IPS-18a (cell line): ENCODE measurements at regions not wholly inside any gene's neighbourhood (a gene's known extent, or its start where the extent isn't known, plus 50 kb on each side); places are given as distances from the start of the nearest gene placed in this dataset.

ENCODE experiments used
- H3K27ac ChIP-seq: one replicate; pipeline ENCODE4 v1.5.1; 2013; ENCODE audit warnings: low read length
- H3K27me3 ChIP-seq: one replicate; pipeline ENCODE4 v1.6.1; 2013; ENCODE audit warnings: mild to moderate bottlenecking, low read length; ENCODE audit not compliant: control insufficient read depth, insufficient read depth
- H3K36me3 ChIP-seq: one replicate; pipeline ENCODE4 v1.6.1; 2013; ENCODE audit warnings: low read depth, low read length; ENCODE audit not compliant: control insufficient read depth
- H3K4me1 ChIP-seq: one replicate; pipeline ENCODE4 v1.6.1; 2013; ENCODE audit warnings: low read depth, low read length; ENCODE audit not compliant: control insufficient read depth
- H3K4me3 ChIP-seq: one replicate; pipeline ENCODE4 v1.5.1; 2013; ENCODE audit warnings: low read length
- H3K9ac ChIP-seq: one replicate; pipeline ENCODE4 v1.6.1; 2013; ENCODE audit warnings: mild to moderate bottlenecking, low read length, moderate library complexity
- H3K9me3 ChIP-seq: one replicate; pipeline ENCODE4 v1.6.1; 2013; ENCODE audit warnings: low read depth, low read length; ENCODE audit not compliant: control insufficient read depth

GRCh38 chr9:108637340-108637739 lies 218.4 kb downstream of the ACTL7B start:
- Histone ChIP-seq H3K9me3 (no peaks in the 10 kb centered on the region), H3K36me3 (no peaks in the 10 kb centered on the region), H3K4me3 (no peak overlapping the region), H3K27ac (no peak overlapping the region), H3K9ac (no peak overlapping the region), H3K4me1 (peaks cover 16% of the 10 kb centered on the region), H3K27me3 (no peaks in the 10 kb centered on the region)

GRCh38 chr9:108636013-108636412 lies 219.8 kb downstream of the ACTL7B start:
- Histone ChIP-seq H3K27ac (no peak overlapping the region), H3K36me3 (no peaks in the 10 kb centered on the region), H3K4me3 (no peak overlapping the region), H3K9me3 (no peaks in the 10 kb centered on the region), H3K27me3 (no peaks in the 10 kb centered on the region), H3K9ac (no peak overlapping the region), H3K4me1 (peaks cover 16% of the 10 kb centered on the region)

GRCh38 chr9:108634672-108635462 lies 220.9 kb downstream of the ACTL7B start:
- H3K27me3 ChIP-seq = no peaks in the 10 kb centered on the region
- H3K36me3 ChIP-seq = no peaks in the 10 kb centered on the region
- H3K27ac ChIP-seq = no peak overlapping the region
- H3K4me1 ChIP-seq = peaks cover 16% of the 10 kb centered on the region
- no peak overlapping the region for H3K4me3 ChIP-seq
- no peaks in the 10 kb centered on the region for H3K9me3 ChIP-seq
- H3K9ac ChIP-seq = no peak overlapping the region

DNA sequence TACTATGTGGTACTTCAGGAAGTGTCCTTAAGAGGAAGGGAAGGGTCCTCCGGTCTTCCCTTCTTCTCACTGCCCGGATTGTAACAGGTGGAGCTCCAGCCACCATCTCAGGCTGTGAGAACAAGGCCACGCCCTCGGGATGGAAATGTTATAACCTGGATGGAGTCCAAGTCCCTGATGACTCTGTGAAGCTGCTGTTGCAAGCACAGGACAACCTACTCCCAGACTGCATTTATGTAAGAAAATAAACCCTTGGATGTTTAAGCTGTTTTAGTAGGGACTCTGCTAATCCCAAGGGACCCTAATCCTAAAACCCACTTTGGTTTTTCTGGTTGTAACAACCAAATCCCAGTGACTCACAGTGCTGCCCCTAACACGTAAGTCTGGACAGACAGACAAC lies 221.6 kb downstream of the ACTL7B start:
- Histone ChIP-seq H3K9ac (no peak overlapping the region), H3K4me3 (no peak overlapping the region), H3K9me3 (no peaks in the 10 kb centered on the region), H3K4me1 (peaks cover 16% of the 10 kb centered on the region), H3K36me3 (no peaks in the 10 kb centered on the region), H3K27me3 (no peaks in the 10 kb centered on the region), H3K27ac (no peak overlapping the region)

GRCh38 chr9:108631496-108632285 lies 224.1 kb downstream of the ACTL7B start:
- no peaks in the 10 kb centered on the region for H3K27me3 ChIP-seq
- no peaks in the 10 kb centered on the region for H3K9me3 ChIP-seq
- no peak overlapping the region for H3K27ac ChIP-seq
- H3K4me3 ChIP-seq = no peak overlapping the region
- H3K4me1 ChIP-seq = peaks cover 6% of the 10 kb centered on the region
- H3K36me3 ChIP-seq = no peaks in the 10 kb centered on the region
- no peak overlapping the region for H3K9ac ChIP-seq

DNA sequence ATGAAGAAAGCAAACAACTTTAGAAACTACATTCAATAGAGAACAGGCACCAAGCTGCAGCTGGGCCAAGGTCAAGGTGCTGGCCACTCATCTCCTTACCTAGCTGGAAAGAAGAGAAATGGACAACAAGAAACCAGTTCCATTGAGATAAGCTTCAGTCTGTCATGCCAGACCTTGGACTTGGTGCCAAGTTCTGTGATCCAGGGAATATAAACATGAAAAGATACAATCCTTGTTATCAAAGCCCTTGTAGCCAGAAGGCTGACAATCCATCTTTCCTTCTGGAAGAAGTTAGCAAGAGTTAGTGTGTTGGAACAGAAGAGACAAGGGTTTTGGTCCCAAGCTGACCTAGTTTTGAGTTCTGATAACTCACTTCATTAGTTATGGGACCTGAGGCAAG lies 227.5 kb downstream of the ACTL7B start:
- H3K36me3 ChIP-seq = no peaks in the 10 kb centered on the region
- H3K4me3 ChIP-seq = no peak overlapping the region
- no peaks in the 10 kb centered on the region for H3K9me3 ChIP-seq

DNA sequence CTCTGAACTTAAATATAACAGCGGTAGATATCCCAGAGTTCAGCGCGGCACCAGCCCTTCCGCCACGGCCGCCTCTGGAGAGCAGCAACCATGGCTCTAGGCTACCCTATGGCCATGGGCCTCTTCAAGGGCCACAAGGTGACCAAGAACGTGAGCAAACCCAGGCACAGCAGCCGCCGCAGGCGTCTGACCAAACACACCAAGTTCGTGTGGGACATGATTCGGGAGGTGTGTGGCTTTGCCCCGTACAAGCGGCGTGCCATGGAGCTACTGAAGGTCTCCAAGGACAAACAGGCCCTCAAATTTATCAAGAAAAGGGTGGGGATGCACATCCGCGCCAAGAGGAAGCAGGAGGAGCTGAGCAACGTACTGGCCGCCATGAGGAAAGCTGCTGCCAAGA lies 229.0 kb downstream of the ACTL7B start:
- Histone ChIP-seq H3K4me3 (no peak overlapping the region), H3K27ac (no peak overlapping the region), H3K36me3 (no peaks in the 10 kb centered on the region)

More for the DNA sequence above, 227.5 kb downstream of the ACTL7B start:
- Histone ChIP-seq H3K9ac (no peak overlapping the region), H3K27me3 (no peaks in the 10 kb centered on the region), H3K27ac (no peak overlapping the region), H3K4me1 (no peaks in the 10 kb centered on the region)

GRCh38 chr9:108621991-108622855 lies 233.6 kb downstream of the ACTL7B start:
- Histone ChIP-seq H3K9ac (no peak overlapping the region), H3K4me3 (no peak overlapping the region), H3K36me3 (no peaks in the 10 kb centered on the region), H3K9me3 (no peaks in the 10 kb centered on the region), H3K4me1 (no peaks in the 10 kb centered on the region), H3K27me3 (no peaks in the 10 kb centered on the region), H3K27ac (no peak overlapping the region)

More for the DNA sequence above, 229.0 kb downstream of the ACTL7B start:
- H3K27me3 ChIP-seq = no peaks in the 10 kb centered on the region
- H3K9me3 ChIP-seq = no peaks in the 10 kb centered on the region
- H3K4me1 ChIP-seq = no peaks in the 10 kb centered on the region
- no peak overlapping the region for H3K9ac ChIP-seq

DNA sequence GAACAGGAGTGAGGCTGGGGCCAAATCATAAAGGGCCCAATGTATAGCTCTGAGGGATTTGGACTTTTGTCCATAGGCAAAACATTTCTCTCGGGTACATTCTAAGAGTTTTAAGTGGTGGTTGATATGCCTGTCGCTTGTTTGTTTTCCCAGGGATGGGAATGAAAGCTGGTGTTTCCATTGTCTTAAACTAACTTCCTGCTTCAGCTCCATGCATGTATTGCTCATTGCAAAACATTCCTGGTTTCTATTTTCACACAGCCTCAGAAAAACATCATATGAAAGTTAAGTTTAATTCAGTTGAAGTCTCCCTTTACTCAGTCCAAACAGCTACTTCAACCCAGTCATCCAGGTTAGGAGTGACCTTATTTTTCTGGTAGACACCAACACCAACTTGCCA lies 235.0 kb downstream of the ACTL7B start:
- Histone ChIP-seq H3K4me3 (no peak overlapping the region), H3K27ac (no peak overlapping the region), H3K36me3 (no peaks in the 10 kb centered on the region), H3K9me3 (no peaks in the 10 kb centered on the region), H3K4me1 (no peaks in the 10 kb centered on the region), H3K27me3 (no peaks in the 10 kb centered on the region), H3K9ac (no peak overlapping the region)

- no peak overlapping the region for H3K27ac ChIP-seq
- no peak overlapping the region for H3K9ac ChIP-seq
- H3K36me3 ChIP-seq = no peaks in the 10 kb centered on the region
- no peaks in the 10 kb centered on the region for H3K9me3 ChIP-seq
- no peaks in the 10 kb centered on the region for H3K27me3 ChIP-seq
- no peaks in the 10 kb centered on the region for H3K4me1 ChIP-seq
- no peak overlapping the region for H3K4me3 ChIP-seq
Observed at GRCh38 chr9:108618906-108619550, 236.8 kb downstream of the ACTL7B start.

GRCh38 chr9:108617676-108618075 lies 238.1 kb downstream of the ACTL7B start:
- no peaks in the 10 kb centered on the region for H3K36me3 ChIP-seq
- no peak overlapping the region for H3K9ac ChIP-seq
- H3K27me3 ChIP-seq = no peaks in the 10 kb centered on the region
- no peak overlapping the region for H3K4me3 ChIP-seq
- no peak overlapping the region for H3K27ac ChIP-seq
- H3K4me1 ChIP-seq = no peaks in the 10 kb centered on the region
- no peaks in the 10 kb centered on the region for H3K9me3 ChIP-seq
